ENCODE measurements at regions not wholly inside any gene's neighbourhood (a gene's known extent, or its start where the extent isn't known, plus 50 kb on each side); places are given as distances from the start of the nearest gene placed in this dataset.
"Not testable (repeated sequence)": the region's sequence is repeated elsewhere in the genome, so short reads cannot be mapped to it uniquely, and the experiment has no call there.

- whole genome bisulfite sequencing (ENCODE audit: insufficient coverage) = 95% methylated on average over 9 of the region's 9 CpGs
- H3K9me3 ChIP-seq (ENCODE audit: control insufficient read depth, insufficient read depth, low read length); H3K27ac ChIP-seq (ENCODE audit: low read length); H3K36me3 Mint-ChIP-seq; H3K4me3 Mint-ChIP-seq; H3K27ac Mint-ChIP-seq; H3K4me1 ChIP-seq (ENCODE audit: control insufficient read depth, insufficient read depth, low read length); H3K4me1 Mint-ChIP-seq; H3K36me3 ChIP-seq (ENCODE audit: control insufficient read depth, insufficient read depth, low read length); H3K9me3 Mint-ChIP-seq; intact Hi-C loops (cut with micrococcal nuclease); H3K4me3 ChIP-seq (ENCODE audit: low read length); DNase-seq; ATAC-seq; H3K27me3 ChIP-seq (ENCODE audit: control insufficient read depth, insufficient read depth, low read length): not testable (repeated sequence)
- peaks cover 15 to 31% of the 10 kb centered on the region in 2 donors for H3K27me3 Mint-ChIP-seq (ENCODE audit: low read depth in 2 of 2)
Observed at GRCh38 chr7:32667586-32667985, 172.3 kb downstream of the AVL9 start.

GRCh38 chr7:32663805-32664211, 168.5 kb downstream of the AVL9 start:
- H3K4me1 Mint-ChIP-seq; H3K27ac ChIP-seq (ENCODE audit: low read length); H3K9me3 Mint-ChIP-seq; H3K4me1 ChIP-seq (ENCODE audit: control insufficient read depth, insufficient read depth, low read length); H3K27me3 ChIP-seq (ENCODE audit: control insufficient read depth, insufficient read depth, low read length); H3K36me3 ChIP-seq (ENCODE audit: control insufficient read depth, insufficient read depth, low read length); H3K36me3 Mint-ChIP-seq; ATAC-seq; H3K27ac Mint-ChIP-seq; H3K4me3 ChIP-seq (ENCODE audit: low read length); intact Hi-C loops (cut with micrococcal nuclease); DNase-seq; H3K9me3 ChIP-seq (ENCODE audit: control insufficient read depth, insufficient read depth, low read length); H3K4me3 Mint-ChIP-seq: not testable (repeated sequence)
- WGBS (ENCODE audit: insufficient coverage) = 92% methylated on average over 4 of the region's 5 CpGs
- peaks cover 25 to 31% of the 10 kb centered on the region in 2 donors for H3K27me3 Mint-ChIP-seq (ENCODE audit: low read depth in 2 of 2)

- intact Hi-C loops (cut with micrococcal nuclease); DNase-seq; H3K36me3 ChIP-seq (ENCODE audit: control insufficient read depth, insufficient read depth, low read length); H3K27ac ChIP-seq (ENCODE audit: low read length); H3K4me1 Mint-ChIP-seq; H3K27ac Mint-ChIP-seq; H3K36me3 Mint-ChIP-seq; H3K9me3 Mint-ChIP-seq; H3K9me3 ChIP-seq (ENCODE audit: control insufficient read depth, insufficient read depth, low read length); H3K27me3 ChIP-seq (ENCODE audit: control insufficient read depth, insufficient read depth, low read length); H3K4me3 Mint-ChIP-seq; H3K4me3 ChIP-seq (ENCODE audit: low read length); H3K4me1 ChIP-seq (ENCODE audit: control insufficient read depth, insufficient read depth, low read length): not testable (repeated sequence)
- WGBS (ENCODE audit: insufficient coverage) = 56% methylated on average over 3 of the region's 4 CpGs
- peak in 1 of 3 donors; percentile 67 for ATAC-seq
- peaks cover 21 to 25% of the 10 kb centered on the region in 2 donors for H3K27me3 Mint-ChIP-seq (ENCODE audit: low read depth in 2 of 2)
Observed at GRCh38 chr7:32662509-32662908, 167.2 kb downstream of the AVL9 start.

GRCh38 chr7:32661929-32662328, 166.6 kb downstream of the AVL9 start:
- TF ChIP-seq CTCF (IDR thresholded peaks at IDR 0.05) = no peak
- H3K9me3 Mint-ChIP-seq = no peaks in the 10 kb centered on the region
- Histone ChIP-seq H3K4me1 (ENCODE audit: control insufficient read depth, insufficient read depth, low read length) (no peaks in the 10 kb centered on the region), H3K27me3 (ENCODE audit: control insufficient read depth, insufficient read depth, low read length) (no peaks in the 10 kb centered on the region), H3K9me3 (ENCODE audit: control insufficient read depth, insufficient read depth, low read length) (no peaks in the 10 kb centered on the region), H3K27ac (ENCODE audit: low read length) (no peak overlapping the region), H3K36me3 (ENCODE audit: control insufficient read depth, insufficient read depth, low read length) (no peaks in the 10 kb centered on the region), H3K4me3 (ENCODE audit: low read length) (no peak overlapping the region)
- no peak for DNase-seq
- H3K4me1 Mint-ChIP-seq = no peaks in the 10 kb centered on the region
- H3K4me3 Mint-ChIP-seq = no peak overlapping the region
- WGBS (ENCODE audit: insufficient coverage) = 93% methylated on average over 1 of the region's 1 CpG
- peaks cover 21 to 22% of the 10 kb centered on the region in 2 donors for H3K27me3 Mint-ChIP-seq (ENCODE audit: low read depth in 2 of 2)
- no peaks in the 10 kb centered on the region for H3K36me3 Mint-ChIP-seq
- intact Hi-C loops (cut with micrococcal nuclease) = no loop called here
- no peak overlapping the region for H3K27ac Mint-ChIP-seq
- ATAC-seq = no peak

GRCh38 chr7:32661501-32661900, 166.2 kb downstream of the AVL9 start:
- Mint-ChIP-seq H3K4me1 (no peaks in the 10 kb centered on the region), H3K4me3 (no peak overlapping the region), H3K27me3 (ENCODE audit: low read depth in 2 of 2) (peaks cover 21 to 24% of the 10 kb centered on the region in 2 donors), H3K27ac (no peak overlapping the region), H3K36me3 (no peaks in the 10 kb centered on the region), H3K9me3 (no peaks in the 10 kb centered on the region)
- intact Hi-C loops (cut with micrococcal nuclease) = no loop called here
- no peaks in the 10 kb centered on the region for H3K27me3 ChIP-seq (ENCODE audit: control insufficient read depth, insufficient read depth, low read length)
- ATAC-seq (no peak), DNase-seq (no peak)
- no peaks in the 10 kb centered on the region for H3K9me3 ChIP-seq (ENCODE audit: control insufficient read depth, insufficient read depth, low read length)
- 60% methylated on average over 1 of the region's 3 CpGs for WGBS (ENCODE audit: insufficient coverage)
- H3K27ac ChIP-seq (ENCODE audit: low read length) = no peak overlapping the region
- no peak for TF ChIP-seq CTCF (IDR thresholded peaks at IDR 0.05)
- H3K4me1 ChIP-seq (ENCODE audit: control insufficient read depth, insufficient read depth, low read length) = no peaks in the 10 kb centered on the region
- H3K4me3 ChIP-seq (ENCODE audit: low read length) = no peak overlapping the region
- H3K36me3 ChIP-seq (ENCODE audit: control insufficient read depth, insufficient read depth, low read length) = no peaks in the 10 kb centered on the region

All from natural killer cell (primary cell).